HG03025 (cell line): ENCODE measurements at regions not wholly inside any gene's neighbourhood (a gene's known extent, or its start where the extent isn't known, plus 50 kb on each side); places are given as distances from the start of the nearest gene placed in this dataset.

ENCODE experiments used
- ATAC-seq: cut with Tn5 transposase; IDR thresholded peaks from one replicate; pipeline ENCODE4 v1.9.1; 2021; ENCODE audit warnings: mild to moderate bottlenecking, moderate library complexity; ENCODE audit not compliant: unreplicated experiment, low FRiP score

DNA sequence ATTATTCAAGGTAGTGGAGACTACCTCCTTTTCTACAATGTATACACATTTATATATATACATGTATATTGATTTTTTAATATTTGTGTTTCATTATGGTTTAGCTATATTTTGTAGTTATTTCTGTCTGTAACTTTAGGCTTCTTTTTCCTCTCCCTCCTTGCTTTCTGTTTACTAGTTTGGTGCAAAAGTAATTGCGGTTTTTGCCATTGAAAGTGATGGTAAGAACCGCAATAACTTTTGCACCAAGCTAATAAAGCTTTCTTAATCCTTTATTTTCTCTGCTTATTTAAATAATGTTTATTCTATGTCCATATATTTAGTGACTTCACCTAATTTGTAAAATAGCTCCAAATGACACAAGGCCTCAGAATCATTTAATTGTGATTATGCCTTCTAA lies 195.3 kb upstream of the PLSCR5 start:
- no peak for ATAC-seq

DNA sequence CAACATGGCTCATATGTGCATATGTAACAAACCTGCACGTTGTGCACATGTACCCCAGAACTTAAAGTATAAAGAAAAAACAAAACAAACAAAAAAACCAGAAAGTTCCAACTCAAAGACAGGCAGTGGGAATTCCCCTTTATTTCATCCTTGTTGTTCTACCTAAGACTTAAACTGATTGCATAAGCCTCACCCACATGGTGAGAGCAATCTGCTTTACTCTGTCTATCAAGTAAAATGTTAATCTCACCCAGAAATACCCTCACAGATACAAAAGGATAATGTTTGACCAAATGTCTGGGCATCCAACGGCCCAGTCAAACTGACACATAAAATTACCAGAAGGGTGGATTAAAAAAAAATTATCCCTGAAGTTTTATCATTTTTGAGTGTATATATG lies 190.9 kb upstream of the PLSCR5 start:
- no peak for ATAC-seq

DNA sequence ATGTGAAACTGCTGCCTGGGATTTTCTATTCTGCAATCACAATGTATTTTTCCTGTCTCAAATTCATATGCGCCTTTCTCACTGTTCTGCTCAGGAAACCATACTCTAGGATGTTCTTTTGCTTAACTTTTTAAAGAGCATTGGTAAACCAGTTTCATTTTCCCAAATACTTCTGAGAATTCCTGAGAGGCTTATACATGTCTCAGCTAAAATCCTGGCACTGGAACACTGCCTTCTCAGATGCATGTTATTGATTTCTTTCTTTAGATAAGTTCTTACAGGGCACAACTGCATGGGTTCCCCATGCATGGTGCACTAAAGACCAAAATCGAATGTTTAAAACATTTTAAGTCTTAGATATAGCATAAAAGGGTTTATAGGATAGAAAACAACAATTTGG lies 178.3 kb upstream of the PLSCR5 start:
- no peak for ATAC-seq

DNA sequence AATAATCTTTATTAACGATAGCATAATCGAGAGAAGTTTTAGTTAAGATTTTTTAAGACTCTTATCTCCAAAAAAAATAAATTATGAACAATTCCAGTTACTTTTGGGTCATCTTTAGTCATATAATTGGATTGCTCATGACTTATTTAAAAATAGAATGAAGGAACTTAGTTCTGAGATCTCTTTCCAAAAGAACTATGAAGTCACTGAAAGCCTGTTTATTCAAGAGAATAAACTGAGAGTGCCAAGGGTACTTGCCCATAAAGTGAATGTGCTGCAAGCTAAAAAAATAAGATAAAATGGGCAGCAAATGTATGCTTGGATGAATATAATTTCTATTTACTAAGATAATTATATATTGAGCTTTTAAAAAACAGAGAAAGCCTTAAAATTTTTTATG lies 176.5 kb upstream of the PLSCR5 start:
- no peak for ATAC-seq

DNA sequence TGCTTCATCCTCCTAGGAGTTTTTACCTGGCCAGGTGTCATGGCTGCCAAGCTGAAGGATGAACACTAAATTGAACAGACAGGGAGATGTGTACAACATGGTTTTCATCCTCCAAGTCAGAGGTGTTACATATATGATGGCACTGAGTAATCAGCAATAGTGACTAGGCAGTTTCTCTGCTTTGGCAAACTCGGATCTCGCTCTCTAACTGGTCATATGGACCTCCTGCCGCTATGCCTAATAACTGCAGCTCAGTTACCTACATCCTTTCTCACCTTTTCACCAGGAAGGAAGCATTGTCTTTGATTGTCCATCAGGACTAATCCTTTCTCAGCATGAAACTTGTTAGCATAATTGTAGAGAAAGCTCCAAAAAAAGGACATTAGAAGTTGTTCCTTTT lies 175.9 kb upstream of the PLSCR5 start:
- no peak for ATAC-seq

DNA sequence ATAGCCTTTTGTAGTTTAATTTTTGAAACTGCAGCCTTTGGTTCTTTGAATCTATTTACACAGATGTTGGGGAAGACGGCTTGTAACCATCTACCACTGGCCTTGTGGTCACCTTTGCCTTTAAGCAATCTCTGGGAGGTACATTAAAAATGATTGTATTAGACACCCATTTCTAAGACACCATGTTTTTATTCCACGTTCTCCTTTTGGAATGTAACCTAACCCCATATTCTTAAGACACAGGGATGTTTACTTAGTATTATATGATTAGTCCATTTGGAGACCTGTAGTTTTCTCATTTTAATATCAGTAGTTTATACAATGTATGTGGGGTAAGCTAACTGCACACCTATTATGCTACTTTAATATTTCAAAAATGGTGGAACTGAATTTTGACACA lies 175.1 kb upstream of the PLSCR5 start:
- ATAC-seq, result no peak

DNA sequence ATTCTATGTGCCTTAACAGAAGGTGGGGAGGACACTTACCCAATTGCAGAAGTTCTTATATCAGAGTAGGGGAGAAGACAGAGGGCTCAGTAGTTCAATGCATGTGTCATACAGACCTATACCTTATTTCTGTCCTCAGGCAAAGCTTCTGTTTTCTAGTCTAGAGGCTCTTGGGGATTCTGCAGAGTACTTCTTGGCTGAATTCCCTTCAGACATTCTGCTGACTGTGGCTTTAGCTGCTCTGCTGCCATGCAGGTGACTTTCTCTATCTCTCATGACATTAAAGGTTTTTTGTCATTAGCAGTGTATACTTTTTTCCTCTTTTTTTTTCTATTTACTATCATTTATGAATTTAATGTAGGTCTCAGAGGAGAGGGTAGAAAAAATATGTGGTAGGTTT lies 172.8 kb upstream of the PLSCR5 start:
- no peak for ATAC-seq

DNA sequence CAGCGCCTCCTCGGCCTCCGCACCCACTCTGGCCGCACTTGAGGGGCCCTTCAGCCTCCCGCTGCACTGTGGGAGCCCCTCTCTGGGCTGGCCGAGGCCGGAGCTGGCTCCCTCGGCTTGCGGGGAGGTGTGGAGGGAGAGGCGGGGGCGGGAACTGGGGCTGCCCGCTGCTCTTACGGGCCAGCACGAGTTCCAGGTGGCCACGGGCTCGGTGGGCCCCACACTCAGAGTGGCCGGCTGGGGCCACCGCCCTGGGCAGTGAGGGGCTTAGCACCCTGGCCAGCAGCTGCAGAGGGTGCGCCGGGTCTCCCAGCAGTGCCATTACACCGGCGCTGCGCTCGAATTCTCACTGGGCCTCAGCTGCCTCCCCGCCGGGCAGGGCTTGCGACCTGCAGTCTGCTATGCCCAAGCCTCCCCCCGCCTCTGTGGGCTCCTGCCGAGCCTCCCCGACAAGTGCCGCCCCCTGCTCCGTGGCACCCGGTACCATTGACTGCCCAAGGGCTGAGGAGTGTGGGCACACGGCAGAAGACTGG lies 167.1 kb upstream of the PLSCR5 start:
- ATAC-seq, result no peak

DNA sequence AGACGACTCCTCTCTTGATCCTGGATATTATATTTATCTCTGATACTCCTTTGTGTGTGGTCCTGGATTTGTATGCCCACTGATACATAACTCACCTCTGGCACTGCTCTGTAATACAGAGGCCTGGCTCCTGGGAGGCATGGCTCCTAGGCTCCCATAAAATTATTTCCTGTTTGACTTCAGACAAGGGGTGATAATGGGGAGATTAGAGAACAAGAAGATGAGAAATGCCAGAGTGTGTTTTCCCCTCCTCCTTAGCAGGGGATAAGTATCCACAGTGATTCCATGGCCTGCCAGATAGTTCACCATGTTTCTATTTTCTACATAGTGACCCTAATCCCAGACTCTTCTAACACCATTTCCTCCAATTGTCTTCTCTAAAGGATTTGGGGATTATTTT lies 165.7 kb upstream of the PLSCR5 start:
- no peak for ATAC-seq

DNA sequence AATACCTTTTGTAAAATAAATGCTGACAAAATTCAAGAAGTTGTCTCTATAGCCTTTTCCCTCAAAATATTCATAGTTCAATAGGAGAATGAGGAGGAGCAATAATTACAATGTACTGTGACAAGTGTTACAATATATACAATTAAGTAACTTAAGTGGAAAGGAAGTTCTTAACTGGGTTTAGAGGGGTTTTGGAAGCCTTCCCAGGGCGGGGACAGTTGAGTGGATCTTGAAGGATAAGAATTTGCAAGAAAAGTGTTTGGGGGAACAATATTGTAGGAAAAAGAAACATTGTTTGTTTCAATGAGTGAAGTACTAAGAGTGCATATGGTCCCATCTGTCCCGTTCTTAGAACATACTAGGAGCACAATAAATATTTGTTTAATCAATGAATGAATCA lies 165.2 kb upstream of the PLSCR5 start:
- ATAC-seq, result no peak

DNA sequence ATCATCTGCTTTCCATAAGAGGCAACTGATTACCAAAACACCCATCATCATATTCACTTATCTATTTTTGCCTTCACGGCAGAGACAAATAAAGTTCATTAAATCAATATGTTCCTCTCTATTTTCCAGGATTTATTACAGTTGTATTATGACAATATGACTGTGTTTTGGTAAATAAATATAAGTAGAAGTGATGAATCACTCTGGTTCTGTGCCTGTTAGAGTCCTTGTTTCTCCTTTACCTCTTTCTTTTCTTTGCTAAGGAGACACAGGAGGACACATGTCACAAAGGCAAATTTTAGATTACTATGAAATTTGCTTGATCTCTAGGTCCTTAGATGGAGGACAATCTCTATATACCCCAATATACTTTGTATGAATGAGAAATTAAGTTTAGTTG lies 152.6 kb upstream of the PLSCR5 start:
- no peak for ATAC-seq

DNA sequence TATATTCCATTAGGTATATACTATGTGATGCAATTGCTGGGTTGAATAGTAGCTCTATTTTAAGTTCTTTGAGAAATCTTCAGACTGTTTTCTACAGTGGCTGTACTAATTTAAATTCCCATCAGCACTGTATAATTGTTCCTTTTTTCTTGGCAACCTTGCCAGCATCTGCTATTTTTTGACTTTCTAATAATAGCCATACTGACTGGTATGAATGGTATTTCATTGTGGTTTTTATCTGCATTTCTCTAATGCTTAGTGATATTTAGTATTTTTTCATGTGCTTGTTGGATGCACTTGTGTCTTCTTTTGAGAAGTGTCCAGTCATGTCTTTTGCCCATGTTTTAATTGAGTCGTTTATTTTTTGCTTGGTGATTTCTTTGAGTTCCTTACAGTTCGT lies 145.1 kb upstream of the PLSCR5 start:
- ATAC-seq, result no peak

DNA sequence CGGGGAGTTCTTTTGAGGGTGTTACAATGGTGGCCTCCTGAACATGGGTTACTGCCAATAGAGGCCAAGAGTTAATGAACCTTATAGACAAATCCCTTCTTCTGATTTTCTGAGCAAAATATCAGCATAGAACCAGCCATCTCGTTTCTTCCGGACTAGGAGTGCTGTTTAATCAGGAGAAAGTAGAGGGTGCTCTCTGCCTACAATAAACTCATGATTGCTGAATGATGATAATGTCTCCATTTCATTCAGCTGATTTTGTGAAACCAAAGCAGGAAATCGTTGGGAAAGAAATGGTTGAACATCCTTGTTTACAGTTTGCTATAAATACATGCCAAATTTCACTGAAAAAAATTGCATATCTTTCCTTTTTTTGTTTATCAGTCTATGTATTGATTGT lies 142.8 kb upstream of the PLSCR5 start:
- no peak for ATAC-seq

DNA sequence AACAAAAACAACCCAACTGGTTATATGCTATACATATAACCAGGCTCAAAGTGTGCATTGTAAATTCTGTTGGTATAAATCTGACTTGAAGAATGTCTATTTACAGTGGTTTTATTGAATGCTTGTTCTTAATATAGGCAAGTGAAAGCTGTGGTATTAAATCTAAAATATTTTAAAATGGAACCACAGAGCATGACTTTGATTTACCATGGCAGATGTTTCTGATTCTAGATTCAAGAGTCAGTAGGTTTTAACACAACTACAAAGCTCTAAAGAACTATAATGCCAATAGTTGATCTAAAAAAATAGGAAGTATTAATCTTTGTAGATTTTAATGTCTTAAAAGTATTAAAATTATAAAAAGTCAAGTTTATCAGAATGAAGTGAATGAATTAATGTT lies 141.9 kb upstream of the PLSCR5 start:
- no peak for ATAC-seq

DNA sequence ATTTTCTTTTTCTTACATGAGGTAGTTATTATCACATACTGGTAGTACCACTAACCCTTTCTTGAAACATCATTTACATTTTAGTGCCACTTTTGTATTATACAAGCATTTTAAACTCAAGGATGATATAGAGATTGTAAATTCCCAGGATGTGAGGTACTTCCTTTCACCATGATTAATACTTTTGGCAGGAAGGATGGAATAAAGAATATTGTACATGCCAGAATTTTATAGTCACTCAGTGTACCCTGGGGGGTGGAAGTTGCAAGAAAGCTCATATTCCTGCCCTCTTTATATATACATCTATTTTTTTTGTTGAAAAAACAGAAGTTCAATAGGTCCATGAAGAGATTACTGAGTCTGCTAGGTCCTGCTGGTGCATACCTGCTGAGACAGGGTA lies 141.0 kb upstream of the PLSCR5 start:
- no peak for ATAC-seq

DNA sequence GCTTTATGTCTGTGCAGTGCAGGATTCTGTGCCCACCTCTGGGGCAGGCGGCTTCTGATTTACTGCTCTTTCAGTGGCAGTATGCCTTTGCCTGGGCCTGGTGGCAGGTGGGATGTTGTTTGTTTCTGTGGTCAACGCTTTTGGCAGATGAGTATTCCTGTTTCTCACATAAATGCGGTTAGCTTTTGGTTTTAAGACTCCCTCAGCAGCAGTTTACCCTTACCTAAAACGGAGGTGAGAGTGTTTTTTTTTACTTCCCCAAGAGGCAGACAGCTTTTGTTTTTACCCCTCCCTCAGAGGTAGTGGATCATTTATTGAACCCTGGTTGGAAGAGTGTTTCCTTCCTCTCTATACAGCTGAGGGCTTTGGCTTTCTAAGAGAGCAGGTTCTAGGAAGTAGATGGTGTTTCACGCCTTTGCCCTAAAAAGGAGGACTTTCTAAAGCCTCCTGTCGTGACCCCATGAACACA lies 134.1 kb upstream of the PLSCR5 start:
- ATAC-seq, result no peak

DNA sequence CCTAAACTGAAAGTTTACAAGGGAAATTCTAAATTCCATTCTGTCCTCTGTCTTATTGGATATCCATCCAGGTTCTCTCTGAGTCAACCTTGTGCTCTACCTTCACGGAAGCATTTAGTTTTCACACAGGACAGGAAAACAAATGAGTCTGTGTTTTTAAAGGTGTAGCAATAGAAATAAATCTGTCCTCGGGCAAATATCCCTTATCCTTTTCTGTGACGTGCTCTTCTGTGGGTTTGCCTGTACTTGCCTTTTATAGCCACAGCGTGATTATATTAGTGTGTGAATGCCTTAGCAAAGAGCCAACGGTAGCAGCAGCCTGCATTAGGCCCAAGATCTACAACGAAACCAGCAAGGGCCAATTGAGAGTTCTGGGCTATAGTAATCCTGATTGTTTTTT lies 127.2 kb upstream of the PLSCR5 start:
- no peak for ATAC-seq

DNA sequence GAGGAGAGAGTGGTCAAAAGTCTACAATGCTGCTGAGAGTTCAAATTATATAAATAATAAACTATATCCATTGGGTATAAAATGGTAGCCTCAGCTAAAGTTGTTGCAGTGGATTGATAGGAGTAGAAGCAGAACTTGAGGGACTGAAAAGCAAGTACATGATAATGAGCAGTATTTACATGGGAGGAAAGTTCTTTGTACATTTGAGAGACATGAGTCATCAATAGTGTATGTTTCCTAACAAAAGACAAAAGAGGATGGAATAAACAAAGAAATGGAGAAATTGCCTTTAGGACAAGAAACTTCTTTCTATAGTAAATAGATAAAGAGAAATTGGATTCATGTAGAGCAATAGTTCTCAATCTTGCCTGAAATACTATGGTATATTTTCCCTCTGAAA lies 110.0 kb upstream of the PLSCR5 start:
- ATAC-seq, result no peak

DNA sequence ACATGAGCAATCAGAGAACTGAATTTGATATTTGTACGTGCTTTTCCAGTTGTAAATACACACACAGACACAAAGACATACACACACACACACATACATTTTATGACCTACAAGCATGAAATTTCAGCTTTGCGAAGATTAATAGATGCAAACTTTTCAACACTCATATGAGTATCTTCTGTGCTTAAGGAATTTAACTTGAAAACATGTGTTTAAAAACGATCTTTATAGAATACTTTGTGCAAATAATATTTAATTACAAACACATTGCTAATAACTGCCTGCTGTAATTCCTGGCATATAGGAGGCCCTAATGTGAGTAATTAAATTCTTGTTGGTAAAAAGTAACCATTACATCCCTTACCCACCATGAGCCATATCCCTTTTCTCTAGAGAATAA lies 107.7 kb upstream of the PLSCR5 start:
- no peak for ATAC-seq

DNA sequence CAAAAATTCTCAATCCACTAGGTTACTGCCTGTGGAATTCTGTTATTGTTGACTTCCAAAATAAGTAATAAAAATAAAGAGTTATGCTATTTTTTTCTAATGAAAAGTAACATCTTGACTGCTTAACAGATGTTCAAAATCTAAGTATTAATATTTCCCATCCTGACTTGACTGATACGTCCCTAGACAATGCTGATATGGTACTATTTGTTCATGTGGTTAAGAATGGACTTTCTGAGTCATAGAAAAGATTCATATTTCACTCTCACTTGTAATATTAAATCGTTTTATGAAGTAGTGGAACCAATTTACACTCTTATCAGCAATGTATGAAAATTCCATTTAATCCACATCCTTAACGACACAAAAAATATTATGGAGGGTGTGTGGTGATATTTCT lies 104.8 kb upstream of the PLSCR5 start:
- no peak for ATAC-seq

DNA sequence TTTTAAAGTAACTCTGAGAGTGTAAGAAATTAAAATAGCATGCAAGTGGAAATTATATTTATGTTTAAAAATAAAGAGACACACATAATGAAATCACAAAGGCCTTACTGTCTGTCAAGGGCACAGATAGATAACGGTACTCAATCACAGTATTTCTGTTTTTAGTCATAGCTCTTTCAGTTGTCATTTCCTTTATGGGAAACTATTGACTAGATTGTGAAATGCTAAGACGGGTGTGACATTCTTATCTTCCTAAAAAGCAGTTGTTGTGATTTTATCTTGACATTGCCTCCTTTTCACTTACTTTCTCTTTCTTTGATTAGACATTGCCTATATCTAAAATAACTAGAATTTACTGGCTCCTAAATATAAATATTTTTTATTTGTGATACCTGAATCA lies 100.1 kb upstream of the PLSCR5 start:
- ATAC-seq, result peak; percentile 77

DNA sequence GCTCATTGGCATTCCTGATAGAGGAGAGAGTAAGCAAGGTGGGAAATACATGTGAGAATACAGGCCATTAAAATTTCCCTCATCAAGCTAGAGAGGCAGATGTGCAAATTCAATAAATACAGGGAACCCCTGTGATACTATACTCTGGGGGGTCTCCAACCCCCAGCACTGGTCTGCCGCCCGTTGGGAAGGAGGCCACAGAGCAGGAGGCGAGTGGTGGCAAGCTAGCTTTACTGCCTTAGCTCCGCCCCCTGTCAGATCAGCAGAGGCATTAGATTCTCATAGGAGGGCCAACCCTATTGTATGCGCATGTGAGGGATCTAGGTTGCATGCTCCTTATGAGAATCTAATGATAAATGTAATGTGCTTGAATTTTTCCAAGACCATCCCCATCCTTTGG lies 97.1 kb upstream of the PLSCR5 start:
- no peak for ATAC-seq

DNA sequence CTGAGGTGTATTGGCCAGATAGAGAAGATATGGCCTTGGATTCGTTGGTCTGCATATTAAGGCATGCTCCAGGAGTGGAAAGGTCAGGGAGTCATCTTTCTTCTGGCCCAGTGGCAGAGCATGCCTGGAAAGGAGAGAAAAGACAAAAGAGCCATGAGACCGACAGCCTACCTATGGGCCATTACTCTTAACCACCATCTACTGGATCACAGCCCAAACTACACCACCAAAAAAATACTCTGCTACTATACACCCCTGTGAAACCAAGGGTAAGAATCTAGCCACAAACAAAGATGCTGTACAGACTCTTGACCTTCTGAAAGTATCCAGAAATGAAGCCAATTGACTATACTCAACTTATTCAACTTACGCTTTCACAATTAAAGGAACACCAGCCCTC lies 96.1 kb upstream of the PLSCR5 start:
- ATAC-seq, result no peak
